T-helper 2 cell treated with Interferon-gamma antibody and Interleukin-4, amounts not matched to agents 100 ng/mL and 5 ng/mL, for 36 hours (primary cell): ENCODE measurements at regions not wholly inside any gene's neighbourhood (a gene's known extent, or its start where the extent isn't known, plus 50 kb on each side); places are given as distances from the start of the nearest gene placed in this dataset.
"Not testable (repeated sequence)": the region's sequence is repeated elsewhere in the genome, so short reads cannot be mapped to it uniquely, and the experiment has no call there.

Experiments
- intact Hi-C: fragments of 100-400 bp; cut with micrococcal nuclease; formaldehyde crosslinking; loops from one replicate; pipeline ENCODE4 v1.15.1; 2023

DNA sequence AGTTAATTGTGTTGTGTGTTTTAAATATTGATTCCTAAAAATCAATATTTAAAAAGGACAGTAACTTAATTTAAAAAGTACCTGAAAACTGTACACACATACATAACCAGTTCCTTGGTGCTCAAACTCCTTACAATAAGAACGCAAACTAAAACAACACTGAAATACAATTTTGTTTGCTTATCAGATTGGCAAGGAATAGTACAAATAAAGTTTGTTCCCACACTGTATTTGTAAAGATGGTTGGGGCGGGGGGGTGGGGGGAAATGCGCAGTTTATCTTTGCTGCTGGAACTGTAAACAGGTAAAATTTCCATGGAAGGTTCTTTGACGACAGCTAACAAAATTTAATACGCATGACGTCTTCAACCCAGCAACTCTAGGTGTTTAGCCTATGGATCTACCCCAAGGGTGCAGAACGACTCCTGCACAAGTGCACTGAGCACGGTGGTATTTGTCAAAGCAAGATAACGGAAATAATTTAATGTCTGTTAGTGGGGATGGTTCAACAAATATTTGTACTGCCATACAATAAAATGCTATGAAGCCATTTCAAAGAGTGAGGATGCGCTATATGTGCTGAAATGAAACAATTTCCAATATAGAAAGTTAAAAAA is 96.5 kb downstream of the ING1 start:
- intact Hi-C loops, result no loop called here

DNA sequence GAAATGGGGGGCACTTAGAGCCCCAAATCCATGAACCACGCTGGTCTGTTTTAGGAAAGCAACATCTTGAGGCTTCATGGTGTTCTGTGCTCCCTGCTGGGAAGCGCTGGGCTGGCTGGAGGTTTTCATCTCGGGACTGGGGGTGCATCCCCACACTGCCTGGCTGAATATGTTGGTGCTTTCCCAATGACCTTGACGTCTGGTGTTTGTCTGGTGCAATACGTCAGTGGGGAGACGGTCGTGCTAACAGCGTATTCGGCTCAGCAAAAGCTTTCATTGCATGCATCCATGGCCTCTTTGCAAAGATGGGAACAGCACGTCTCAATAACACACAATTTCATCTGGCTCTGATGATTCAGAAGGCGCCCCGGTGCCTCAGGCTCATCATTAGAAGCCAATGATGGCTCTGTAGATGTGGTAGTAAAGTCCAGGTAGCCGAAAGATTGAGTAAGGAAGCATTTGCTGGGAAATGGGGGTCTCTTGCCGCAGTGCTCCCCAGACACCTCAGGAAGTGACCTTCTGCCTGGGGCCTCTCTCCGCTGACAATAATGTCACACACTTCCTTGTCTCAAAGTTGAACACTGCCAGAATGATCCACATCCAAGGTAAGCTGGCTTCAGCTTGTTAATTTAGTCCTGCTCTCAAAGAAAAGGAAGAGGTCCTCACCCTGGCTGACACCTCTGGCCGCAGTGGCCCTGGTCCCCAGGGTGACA is 97.7 kb downstream of the ING1 start:
- intact Hi-C loops, result no loop called here

DNA sequence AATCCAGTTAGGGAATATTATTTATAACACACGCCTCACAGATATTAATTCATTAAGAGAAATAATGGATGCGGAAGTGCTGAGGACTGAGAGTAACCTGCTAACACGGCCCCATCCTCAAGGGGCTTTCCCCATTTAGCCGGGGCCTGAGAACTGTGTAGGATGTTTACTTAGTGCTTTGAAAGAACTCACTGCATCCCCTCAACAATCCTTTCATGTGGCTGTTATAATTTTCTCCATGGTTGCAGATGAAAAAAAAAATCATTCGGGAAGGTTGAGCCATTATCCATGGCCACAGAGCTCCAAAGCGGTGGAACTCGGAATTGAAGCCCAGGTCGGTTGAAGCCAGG is 98.2 kb downstream of the ING1 start:
- intact Hi-C loops, result no loop called here

DNA sequence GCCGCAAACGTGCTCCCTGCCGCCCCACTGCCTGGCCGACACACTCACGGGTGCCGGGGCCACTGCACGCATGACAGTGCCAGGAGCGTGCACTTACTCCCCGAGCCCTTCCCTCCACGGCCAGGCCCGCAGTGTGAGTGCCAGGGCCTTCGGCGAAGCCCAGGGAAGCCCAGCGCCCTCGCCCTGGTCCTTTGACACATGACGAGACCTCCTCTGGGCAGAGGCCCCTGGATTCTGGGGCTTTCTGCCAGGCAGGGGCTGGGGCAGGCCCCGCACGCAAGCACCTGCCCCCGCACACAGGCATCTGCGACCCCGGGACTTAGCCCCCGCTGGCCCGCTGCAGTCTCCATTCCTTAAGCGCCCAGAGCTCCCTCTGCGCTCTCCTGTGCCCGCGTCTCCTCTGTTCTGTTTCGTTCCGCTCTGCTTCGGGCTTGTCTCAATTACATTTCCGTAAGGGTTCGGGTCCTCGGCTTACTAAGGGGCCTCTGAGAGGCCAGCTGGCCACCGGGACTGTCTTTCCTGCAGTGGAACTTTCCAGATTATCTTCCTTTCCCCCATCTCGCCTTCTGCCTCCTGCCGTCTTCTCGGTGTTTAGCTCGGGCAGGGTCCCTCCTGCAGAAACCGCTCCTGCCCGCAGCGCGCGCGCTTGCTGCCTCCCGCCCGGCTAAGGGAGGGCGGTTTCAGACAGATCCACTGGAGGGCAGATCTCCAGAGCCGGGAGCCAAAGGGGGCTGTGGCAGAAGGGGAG is 98.8 kb downstream of the ING1 start:
- intact Hi-C loops, result no loop called here

DNA sequence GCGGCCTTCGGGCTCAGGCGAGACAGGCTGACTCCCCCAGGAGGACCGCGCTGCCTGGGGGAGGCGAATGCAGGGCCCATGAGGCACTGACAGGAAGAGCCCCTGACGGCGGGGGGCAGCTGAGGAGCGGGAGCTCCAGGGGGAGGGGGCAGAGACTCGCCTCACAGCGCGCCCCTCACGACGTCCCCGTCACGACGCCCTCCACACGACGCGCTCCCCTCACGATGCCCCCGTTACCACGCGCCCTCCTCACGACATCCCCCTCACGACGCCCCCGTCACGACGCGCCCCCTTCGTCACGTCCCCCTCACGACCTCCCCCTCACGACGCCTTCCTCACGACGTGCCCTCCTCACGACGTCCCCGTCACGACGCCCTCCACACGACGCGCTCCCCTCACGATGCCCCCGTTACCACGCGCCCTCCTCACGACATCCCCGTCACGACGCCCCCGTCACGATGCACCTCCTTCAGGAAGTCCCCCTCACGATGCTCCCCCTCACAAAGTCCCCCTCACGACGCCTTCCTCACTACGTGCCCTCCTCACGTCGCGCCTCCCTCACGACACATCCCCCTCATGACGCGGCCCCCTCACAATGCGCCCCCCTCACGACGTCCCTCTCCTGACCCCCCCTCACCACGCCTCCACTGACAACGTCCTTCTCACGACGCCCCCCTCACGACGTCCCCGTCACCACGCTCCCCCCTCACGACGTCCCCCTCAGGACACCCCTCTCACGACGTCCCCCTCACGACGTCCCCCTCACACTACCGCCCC is 99.6 kb downstream of the ING1 start:
- intact Hi-C loops, result no loop called here

DNA sequence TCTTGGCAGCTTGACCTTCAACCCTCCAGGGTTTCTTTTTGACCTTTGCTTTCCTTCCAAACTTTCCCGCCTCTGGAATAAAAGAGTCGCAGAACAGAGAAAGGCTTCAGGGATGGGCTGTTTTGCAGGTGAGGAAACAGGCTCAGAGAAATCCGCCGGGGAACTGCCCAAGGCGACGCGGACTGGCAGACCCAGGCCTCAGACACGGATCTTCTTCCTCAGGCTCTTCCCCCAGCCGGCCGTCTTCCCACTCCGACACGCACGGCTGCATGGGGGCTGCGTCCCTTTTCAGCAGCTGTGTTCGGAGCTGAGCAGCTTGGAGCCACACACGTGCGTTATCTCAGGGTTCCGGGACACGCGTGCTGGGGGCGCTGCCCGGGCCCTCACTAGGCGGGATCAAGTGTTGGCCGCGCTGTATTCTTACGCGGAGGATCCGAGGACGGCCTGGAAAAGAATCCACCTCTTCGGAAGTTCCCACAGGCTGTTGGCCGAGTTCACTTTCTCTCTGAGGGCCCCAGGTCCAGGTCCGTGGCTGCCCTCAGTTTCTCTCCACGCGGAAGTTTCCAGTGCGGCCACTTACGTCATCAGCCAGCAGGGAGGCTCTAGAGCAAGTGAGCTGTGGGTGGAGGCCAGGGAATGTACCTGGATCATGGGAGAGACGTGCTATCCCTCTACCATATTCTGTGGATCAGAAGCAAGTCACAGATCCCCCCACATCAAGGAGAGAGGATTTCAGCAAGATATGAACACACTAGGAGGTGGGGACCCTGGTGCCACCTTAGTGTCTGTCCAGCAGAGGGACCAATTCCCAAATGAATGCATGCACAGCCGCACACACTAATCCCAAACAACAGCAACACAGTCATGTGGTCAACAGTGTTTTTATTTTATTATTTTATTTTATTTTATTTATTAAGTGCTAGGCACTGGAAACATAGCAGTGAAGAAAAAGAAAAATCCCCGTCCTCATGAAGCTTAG is 100.4 kb downstream of the ING1 start:
- intact Hi-C loops, result no loop called here

DNA sequence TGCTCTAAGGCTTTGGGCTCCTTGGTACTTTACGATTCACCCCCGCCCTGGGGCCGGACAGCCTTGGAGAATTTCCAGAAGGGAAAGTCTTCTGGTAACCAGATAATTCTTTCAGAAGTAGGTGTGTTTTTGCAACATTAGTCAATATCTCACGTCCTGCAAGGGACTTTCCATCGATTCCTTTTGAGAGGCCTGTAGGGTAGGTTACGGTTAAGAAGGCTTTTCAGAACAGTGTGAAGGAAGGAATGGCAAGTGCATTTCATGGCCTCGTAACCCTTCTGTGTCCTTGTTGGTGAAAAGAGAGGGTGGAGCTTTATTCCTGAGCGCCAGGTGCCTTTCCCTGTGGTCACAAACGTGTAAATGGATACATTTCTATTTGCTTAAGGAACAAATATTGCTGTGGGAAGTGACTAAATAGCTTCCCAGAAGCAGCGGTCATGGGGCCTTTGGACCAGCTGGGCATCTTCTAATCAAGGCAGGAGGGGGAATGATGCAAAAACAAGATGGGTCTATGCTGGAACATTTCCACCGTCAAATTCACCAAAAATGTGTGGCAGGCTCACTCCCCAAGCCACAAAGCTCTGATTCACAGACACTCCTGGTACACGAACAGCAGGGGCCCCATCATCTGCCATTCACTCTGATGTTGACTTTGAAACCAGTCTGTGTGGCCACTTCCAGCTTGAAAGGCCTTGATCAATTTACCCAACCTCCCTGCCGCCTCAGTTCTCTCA is 99.2 kb downstream of the ANKRD10 start:
- intact Hi-C loops, result loop anchor here (5.0 kb wide), 1 partner anchor 98 kb away; no protein-coding TSS in a partner anchor

DNA sequence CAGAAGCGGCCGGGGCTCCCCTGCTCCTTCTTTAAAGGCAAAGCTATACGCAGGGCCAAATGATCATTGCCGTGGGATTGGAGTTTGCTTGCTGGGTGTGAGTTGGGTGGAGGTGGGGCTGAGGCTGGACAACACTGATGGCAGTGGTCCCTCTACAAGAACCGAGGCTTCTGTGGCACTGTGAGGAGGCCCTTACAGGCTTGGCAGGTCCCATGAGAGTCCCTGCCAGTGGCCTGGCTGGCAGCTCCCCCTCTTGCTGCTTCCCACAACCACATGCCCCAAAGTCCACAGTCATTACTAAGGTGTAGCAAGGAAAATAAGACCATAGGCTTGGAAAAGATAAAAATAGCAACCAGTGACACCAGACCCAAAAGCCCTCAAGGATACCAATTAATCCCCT is 98.4 kb downstream of the ANKRD10 start:
- intact Hi-C loops, result loop anchor here (5.0 kb wide), 1 partner anchor 99 kb away; no protein-coding TSS in a partner anchor

DNA sequence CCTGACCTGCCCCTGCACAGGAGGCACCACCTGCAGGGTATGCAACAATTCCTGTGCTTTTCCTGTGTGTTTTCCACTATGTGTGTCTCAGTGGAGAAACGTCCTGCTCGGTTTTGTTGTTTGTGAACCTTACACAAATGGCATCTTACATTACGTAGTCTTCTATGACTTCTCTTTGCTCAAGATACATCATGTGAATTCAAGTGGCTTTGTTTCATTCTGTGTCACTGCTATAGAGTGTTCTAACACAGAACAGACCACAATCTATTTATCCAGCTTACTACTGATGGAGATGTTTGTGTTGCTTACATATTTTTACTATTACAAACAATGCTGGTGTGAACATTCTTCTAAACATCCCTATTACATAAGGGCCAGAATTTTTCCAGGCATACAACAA is 97.7 kb downstream of the ANKRD10 start:
- intact Hi-C loops, result loop anchor here (5.0 kb wide), 1 partner anchor 100 kb away; no protein-coding TSS in a partner anchor

DNA sequence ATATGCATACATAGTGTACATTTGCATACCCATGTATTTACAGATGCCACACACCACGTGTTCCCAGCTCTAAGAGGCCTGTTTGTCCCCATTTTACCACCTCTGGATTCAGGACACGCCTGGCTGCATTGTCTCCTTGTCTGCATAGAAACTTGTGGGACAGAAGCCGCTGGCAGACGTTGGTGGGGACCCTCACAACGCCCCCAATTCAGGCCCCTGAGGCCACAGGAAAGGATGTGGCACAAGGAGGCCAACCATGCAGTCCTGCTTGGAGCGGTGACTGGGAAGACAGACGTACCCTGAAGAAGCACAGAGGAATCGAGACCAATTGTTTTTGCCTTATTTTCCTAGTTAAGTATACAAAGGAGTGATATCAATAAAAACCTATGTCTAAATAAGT is 96.1 kb downstream of the ANKRD10 start:
- intact Hi-C loops, result loop anchor here (1.0 to 5.0 kb wide), 4 partner anchors 101 to 362 kb away; no protein-coding TSS in a partner anchor

DNA sequence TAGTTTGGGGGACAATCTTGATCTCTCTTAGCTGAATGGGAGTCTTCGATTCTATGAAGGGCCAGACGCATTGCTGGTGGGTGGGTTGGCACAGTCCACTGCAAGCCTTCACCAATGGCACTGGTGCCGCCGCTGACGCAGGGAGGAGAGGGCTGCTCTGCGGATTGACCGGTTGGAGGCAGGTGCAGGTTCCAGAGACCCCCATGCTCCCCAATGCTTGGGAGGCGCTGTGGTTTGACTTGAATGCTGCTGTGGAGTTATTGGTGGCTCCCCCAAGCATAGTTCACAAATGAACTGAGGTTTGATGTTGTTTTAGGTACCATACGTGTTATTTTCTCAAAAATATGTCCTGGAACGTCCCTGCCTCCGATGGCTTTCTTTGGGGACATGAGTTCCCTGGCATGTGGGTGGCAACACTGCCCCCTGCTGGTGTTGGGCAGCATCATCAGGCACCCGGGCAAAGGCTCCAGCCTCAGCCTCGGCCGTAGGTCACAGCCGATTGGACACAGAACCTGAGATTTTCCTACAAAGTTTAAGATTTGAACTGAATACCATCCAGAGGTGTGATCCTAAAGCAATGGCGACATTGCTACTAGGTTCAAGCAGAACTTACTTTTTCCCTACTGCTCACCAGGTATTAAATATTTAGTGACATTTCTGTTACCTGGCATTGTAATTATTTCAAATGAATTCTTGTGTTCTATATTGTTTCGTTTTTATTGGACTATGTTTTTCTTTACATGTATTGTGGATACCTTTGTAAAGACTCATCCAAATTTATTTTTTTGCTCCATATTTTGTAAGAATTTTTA is 95.5 kb downstream of the ANKRD10 start:
- intact Hi-C loops, result loop anchor here (1.0 to 5.0 kb wide), 4 partner anchors 102 to 363 kb away; no protein-coding TSS in a partner anchor

DNA sequence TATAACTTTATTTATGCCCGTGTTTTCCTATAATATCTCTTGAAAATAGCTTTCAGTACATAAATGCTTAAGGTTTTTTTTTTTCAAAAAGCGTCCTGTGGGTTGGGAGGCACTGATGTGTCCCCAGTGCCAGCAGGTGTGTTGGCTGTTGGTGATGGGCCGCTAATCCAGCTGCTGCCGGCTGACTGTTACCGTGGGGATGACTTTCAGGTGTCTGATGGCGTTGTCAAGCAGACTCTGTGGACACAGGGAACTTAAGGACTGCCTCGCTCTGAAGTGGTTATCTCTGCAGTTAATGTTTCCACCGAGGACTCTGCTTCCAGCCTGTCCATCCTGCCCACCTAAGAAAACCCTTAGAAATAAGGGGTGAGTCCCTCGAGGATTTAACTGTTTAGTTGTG is 94.5 kb downstream of the ANKRD10 start:
- intact Hi-C loops, result no loop called here

DNA sequence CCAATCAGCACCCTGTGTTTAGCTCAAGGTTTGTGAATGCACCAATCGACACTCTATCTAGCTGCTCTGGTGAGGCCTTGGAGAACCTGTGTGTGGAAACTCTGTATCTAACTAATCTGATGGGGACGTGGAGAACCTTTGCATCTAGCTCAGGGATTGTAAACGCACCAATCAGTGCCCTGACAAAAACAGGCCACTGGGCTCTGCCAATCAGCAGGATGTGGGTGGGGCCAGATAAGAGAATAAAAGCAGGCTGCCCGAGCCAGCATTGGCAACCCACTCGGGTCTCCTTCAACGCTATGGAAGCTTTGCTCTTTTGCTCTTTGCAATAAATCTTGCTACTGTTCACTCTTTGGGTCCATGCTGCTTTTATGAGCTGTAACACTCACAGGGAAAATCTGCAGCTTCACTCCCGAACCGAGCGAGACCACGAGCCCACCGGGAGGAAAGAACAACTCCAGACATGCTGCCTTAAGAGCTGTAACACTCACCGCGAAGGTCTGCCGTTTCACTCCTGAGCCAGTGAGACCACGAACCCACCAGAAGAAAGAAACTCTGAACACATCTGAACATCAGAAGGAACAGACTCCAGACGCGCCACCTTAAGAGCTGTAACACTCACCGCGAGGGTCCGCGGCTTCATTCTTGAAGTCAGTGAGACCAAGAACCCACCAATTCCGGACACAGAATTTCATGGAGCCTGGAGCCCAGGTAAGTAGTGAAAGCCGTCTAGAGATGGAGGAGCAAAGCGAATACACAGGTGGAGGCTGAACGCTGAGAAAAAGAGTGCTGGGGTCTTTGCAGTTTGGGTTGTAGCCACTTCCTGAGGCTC is 92.8 kb downstream of the ANKRD10 start:
- intact Hi-C loops, result not testable (repeated sequence)

DNA sequence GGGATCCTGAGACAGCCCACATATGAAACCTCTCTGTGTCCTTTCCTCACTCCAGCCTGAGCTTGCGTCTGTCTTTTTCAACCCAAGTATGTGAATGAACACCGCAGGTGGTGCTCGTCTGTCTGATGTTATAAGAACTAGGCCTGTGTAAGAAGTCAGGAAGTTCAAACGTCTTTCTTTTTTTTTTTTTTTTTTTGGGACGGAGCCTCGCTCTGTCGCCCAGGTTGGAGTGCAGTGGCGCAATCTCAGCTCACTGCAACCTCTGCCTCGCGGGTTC is 92.3 kb downstream of the ANKRD10 start:
- intact Hi-C loops, result no loop called here

DNA sequence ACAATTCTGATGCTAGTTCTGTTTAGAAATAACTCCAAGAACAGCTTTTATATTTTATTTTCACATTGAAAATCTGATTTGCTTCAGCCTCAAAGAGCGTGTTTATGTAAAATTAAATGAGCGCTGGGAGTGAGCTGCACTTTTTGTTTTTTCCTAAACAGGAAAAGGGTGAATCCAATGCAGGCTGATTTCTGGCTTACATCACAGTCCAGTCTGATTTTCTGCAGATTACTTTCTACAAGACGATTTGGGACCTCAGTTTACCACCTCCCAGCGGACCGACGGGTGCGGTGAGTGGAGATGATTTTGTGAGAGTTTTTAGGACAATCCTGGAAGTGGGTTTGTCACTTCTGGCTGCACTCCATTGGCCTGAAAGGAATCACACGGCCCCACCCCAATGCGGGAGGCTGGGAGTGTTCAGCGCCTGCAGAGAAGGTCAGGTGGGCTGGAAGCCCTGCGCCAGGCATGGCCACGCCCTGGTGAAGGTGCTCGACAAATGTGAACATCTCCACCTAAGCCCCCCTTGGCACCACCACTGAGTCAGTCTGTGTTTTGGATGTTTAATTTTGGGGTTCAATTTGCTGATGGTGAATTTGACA is 90.1 kb downstream of the ANKRD10 start:
- intact Hi-C loops, result no loop called here

DNA sequence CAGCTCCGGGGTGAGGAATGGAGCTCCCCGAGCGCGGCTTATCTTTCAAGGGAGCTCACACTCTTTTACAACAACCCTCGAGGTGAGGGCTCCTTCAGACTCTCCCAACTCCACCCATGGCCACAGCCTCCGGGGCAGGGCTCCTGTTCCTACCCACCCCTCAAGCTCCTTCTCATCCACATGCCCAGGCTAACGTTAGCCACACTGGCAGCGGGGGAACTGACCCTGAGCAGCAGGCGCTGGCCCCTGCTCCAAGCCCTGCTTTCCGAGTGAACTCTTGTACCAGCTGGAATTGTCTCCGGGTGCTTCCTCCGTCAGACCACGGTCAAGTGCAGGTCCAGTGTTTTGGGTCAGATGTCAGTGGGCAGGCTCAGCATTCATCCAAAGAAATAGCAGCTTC is 89.4 kb downstream of the ANKRD10 start:
- intact Hi-C loops, result no loop called here

DNA sequence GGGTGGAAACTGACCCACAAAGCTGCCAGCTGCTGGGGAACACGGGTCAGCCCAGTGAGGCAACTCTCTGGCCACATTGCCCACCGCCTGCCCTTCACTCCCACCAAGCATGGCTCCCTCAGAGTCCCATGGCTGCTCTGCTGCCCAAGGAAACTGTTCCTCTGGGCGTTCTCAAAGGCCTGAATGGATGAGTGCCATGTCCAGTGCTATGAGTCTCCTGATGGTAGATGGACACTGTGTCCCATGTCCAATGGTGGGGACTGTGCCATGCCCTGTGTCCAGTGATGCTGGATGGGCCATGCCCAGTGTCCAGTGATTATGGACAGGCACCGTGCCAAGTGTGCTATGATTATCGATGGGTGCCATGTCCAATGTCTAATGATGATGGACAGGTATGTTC is 88.8 kb downstream of the ANKRD10 start:
- intact Hi-C loops, result no loop called here
